K562 (cell line): ENCODE measurements at regions not wholly inside any gene's neighbourhood (a gene's known extent, or its start where the extent isn't known, plus 50 kb on each side); places are given as distances from the start of the nearest gene placed in this dataset.
"Not testable (repeated sequence)": the region's sequence is repeated elsewhere in the genome, so short reads cannot be mapped to it uniquely, and the experiment has no call there.

Source experiments
- ATAC-seq: fragments of 200-7000 bp; cut with Tn5 transposase; 3 replicates; pipeline ENCODE4 v1.9.1; 2020; ENCODE audit warnings: moderate library complexity
- BruUV-seq: library from RNA; stranded (reverse); fragments of 400-500 nt; replicated peaks from 2 replicates; lab custom pipeline; 2021; lab: Mats Ljungman, UMichigan
- CTCF ChIA-PET: fragments of 300-600 bp; formaldehyde crosslinking; extraction: SDS; loops from one replicate; lab custom pipeline; 2021; ENCODE audit warnings: low intra/inter-chr PET ratio; lab: Yijun Ruan, JAX
- POLR2A ChIA-PET: fragments of 300-600, 350-650 bp; sonication (Branson Sonifier 250); formaldehyde crosslinking; extraction: SDS; loops from one replicate; lab custom pipeline; 2021; ENCODE audit warnings: antibody characterized with exemption, inconsistent platforms; lab: Yijun Ruan, JAX
- DNase-seq, 4 experiments: peaks; one replicate each; pipeline versions ENCODE4 v3.0.0 to v3.0.0-alpha.2; 2011 to 2018; ENCODE audit warnings: low spot score in 3 of 4, mixed read lengths in 3 of 4; ENCODE audit errors: extremely low read depth in 1 of 4
- FAIRE-seq: peaks from 2 replicates; lab custom pipeline; 2011; peaks lifted over from hg19 to GRCh38; lab: Jason Lieb, UNC
- H2AFZ ChIP-seq: 2 replicates; pipeline ENCODE4 v1.6.0; 2011; ENCODE audit warnings: low read depth, low read length, control low read depth, inconsistent platforms
- H3K27ac ChIP-seq: fragments of 200-600 bp; 3 replicates; pipeline ENCODE4 v1.8.0; 2011; ENCODE audit warnings: low read depth, mild to moderate bottlenecking, control low read depth, inconsistent platforms, low read length, moderate library complexity, mixed read lengths; ENCODE audit errors: extremely low read depth
- H3K27me3 ChIP-seq, 2 experiments: fragments of 300-600 bp in 1 of 2; 2 replicates in 1 of 2; 3 replicates in 1 of 2; pipeline versions ENCODE4 v1.6.0 to v1.8.0; 2011; ENCODE audit warnings: inconsistent platforms in 2 of 2, low read length in 2 of 2, mild to moderate bottlenecking in 1 of 2, mixed read lengths in 1 of 2, moderate library complexity in 1 of 2; ENCODE audit not compliant: control insufficient read depth in 2 of 2, insufficient read depth in 2 of 2
- H3K36me3 ChIP-seq: fragments of 300-600 bp; 3 replicates; pipeline ENCODE4 v1.8.0; 2011; ENCODE audit warnings: mild to moderate bottlenecking, low read length, inconsistent platforms; ENCODE audit not compliant: control insufficient read depth, insufficient read depth
- H3K4me1 ChIP-seq, 2 experiments: fragments of 200-600 bp in 1 of 2; replicated peaks in 1 of 2; 2 replicates in 1 of 2; 3 replicates in 1 of 2; pipeline versions ENCODE4 v1.5.1 to v1.8.0; 2011; ENCODE audit warnings: inconsistent platforms in 2 of 2, low read length in 2 of 2, mild to moderate bottlenecking in 1 of 2, mixed read lengths in 1 of 2, moderate library complexity in 1 of 2; ENCODE audit not compliant: control insufficient read depth in 2 of 2, insufficient read depth in 2 of 2
- H3K4me2 ChIP-seq: 2 replicates; pipeline ENCODE4 v1.6.1; 2011; ENCODE audit warnings: low read length, control low read depth, inconsistent platforms, mixed read lengths; ENCODE audit not compliant: insufficient read depth
- H3K4me3 ChIP-seq: fragments of 200-600 bp; sonication (generic), shearing (Covaris generic); 2 replicates; pipeline ENCODE4 v1.5.1; 2016; ENCODE audit warnings: control low read depth, inconsistent platforms
- H3K79me2 ChIP-seq: fragments of 200-600 bp; 3 replicates; pipeline ENCODE4 v1.8.0; 2011; ENCODE audit warnings: low read length, inconsistent platforms; ENCODE audit not compliant: control insufficient read depth, insufficient read depth
- H3K9ac ChIP-seq, 2 experiments: 2 replicates each; pipeline versions ENCODE4 v1.6.0 to v1.6.1; 2011; ENCODE audit warnings: low read depth in 2 of 2, low read length in 2 of 2, control low read depth in 1 of 2, inconsistent platforms in 1 of 2, mild to moderate bottlenecking in 1 of 2, mixed read lengths in 1 of 2; ENCODE audit not compliant: insufficient read depth in 1 of 2
- H3K9me1 ChIP-seq: one replicate; pipeline ENCODE4 v1.6.0; 2011; ENCODE audit warnings: inconsistent platforms, mild to moderate bottlenecking, low read length, moderate library complexity; ENCODE audit not compliant: control insufficient read depth, insufficient read depth
- H3K9me3 ChIP-seq: replicated peaks from 2 replicates; pipeline ENCODE4 v1.5.1; 2011; ENCODE audit warnings: low read depth, low read length, inconsistent platforms; ENCODE audit not compliant: control insufficient read depth, insufficient read depth
- H4K20me1 ChIP-seq: replicated peaks from 2 replicates; pipeline ENCODE4 v1.6.1; 2011; ENCODE audit warnings: low read length, inconsistent platforms, mixed read lengths; ENCODE audit not compliant: control insufficient read depth, insufficient read depth
- ATF4 ChIP-seq: fragments of 450-650 bp; formaldehyde crosslinking; IDR thresholded peaks from 2 replicates; pipeline ENCODE4 v1.4.0; 2022; ENCODE audit warnings: mild to moderate bottlenecking, moderate library complexity
- FOXM1 ChIP-seq, 2 experiments: fragments of 450-650 bp in 1 of 2; sonication (generic) in 1 of 2; formaldehyde crosslinking in 1 of 2; IDR thresholded peaks; 2 replicates each; pipeline versions ENCODE4 v1.6.1 to v1.9.0; 2017 to 2022; ENCODE audit warnings: low read depth in 2 of 2, mild to moderate bottlenecking in 2 of 2, missing genetic modification reagents in 1 of 2, moderate library complexity in 1 of 2
- HNRNPLL ChIP-seq: fragments of 200-400 bp; formaldehyde crosslinking; IDR thresholded peaks from 2 replicates; pipeline ENCODE4 v1.6.1; 2017; ENCODE audit warnings: low read length, low read depth, mild to moderate bottlenecking; ENCODE audit not compliant: poor library complexity, severe bottlenecking
- MAFK ChIP-seq: IDR thresholded peaks from 2 replicates; pipeline ENCODE4 v1.6.1; 2011; ENCODE audit warnings: low read length, improper control_type of control experiment
- PHF8 ChIP-seq: fragments of 200-600 bp; sonication (generic); IDR thresholded peaks from 2 replicates; pipeline ENCODE4 v1.6.1; 2012; ENCODE audit warnings: mixed run types, mild to moderate bottlenecking, inconsistent platforms, low read length, moderate library complexity, borderline replicate concordance
- SIN3B ChIP-seq: fragments of 450-650 bp; IDR thresholded peaks from 2 replicates; pipeline ENCODE4 v1.6.1; 2017; ENCODE audit warnings: low read depth, mild to moderate bottlenecking, moderate library complexity
- SRF ChIP-seq, 2 experiments: fragments of 250-450, 450-650 bp in 1 of 2; sonication (Bioruptor Pico) in 1 of 2; sonication (generic) in 1 of 2; formaldehyde crosslinking; IDR thresholded peaks; 2 replicates each; pipeline versions ENCODE4 v1.5.0 to v1.5.1; 2020 to 2022; ENCODE audit warnings: mild to moderate bottlenecking in 1 of 2, missing genetic modification reagents in 1 of 2
- YBX1 ChIP-seq: fragments of 450-650 bp; IDR thresholded peaks from 2 replicates; pipeline ENCODE4 v1.7.1; 2016; ENCODE audit warnings: mild to moderate bottlenecking
- ZNF140 ChIP-seq: fragments of 250-450 bp; sonication (Bioruptor Pico); IDR thresholded peaks from 2 replicates; pipeline ENCODE4 v1.8.0; 2021; ENCODE audit warnings: moderate library complexity, mild to moderate bottlenecking, inconsistent platforms
- ZNF174 ChIP-seq: fragments of 250-450 bp; sonication (Bioruptor Pico); IDR thresholded peaks from 2 replicates; pipeline ENCODE4 v1.4.0; 2020; ENCODE audit warnings: mild to moderate bottlenecking
- ZNF668 ChIP-seq: fragments of 250-450 bp; sonication (Bioruptor Pico); IDR thresholded peaks from 2 replicates; pipeline ENCODE4 v1.8.0; 2022; ENCODE audit warnings: mild to moderate bottlenecking, inconsistent platforms
- WGBS: fragments of 100-300 bp; shearing (Covaris generic); methylation state at CpG from one replicate; pipeline ENCODE4 v1.1.6; 2016; ENCODE audit warnings: low coverage, mixed read lengths; ENCODE audit not compliant: insufficient coverage; ENCODE audit errors: missing lambda C conversion rate; 5-methylcytosine and 5-hydroxymethylcytosine counted together
- in situ Hi-C: fragments of 300-500 bp; cut with MboI; formaldehyde crosslinking; loops from 4 replicates; pipeline ENCODE4 v1.15.0; 2018; ENCODE audit warnings: inconsistent platforms, mixed read lengths
- intact Hi-C: fragments of 100-400 bp; cut with micrococcal nuclease; formaldehyde crosslinking; loops from 2 replicates; pipeline ENCODE4 v1.14.2; 2022

GRCh38 chr13:64686536-64686935 lies 2543.6 kb downstream of the PCDH9 start:
- in situ Hi-C loops, POLR2A ChIA-PET, H3K79me2 ChIP-seq, H2AFZ ChIP-seq, H3K4me1 ChIP-seq, H3K36me3 ChIP-seq, H3K9me1 ChIP-seq, ATAC-seq, H3K4me3 ChIP-seq, DNase-seq, H3K9me3 ChIP-seq, H3K27ac ChIP-seq, CTCF ChIA-PET, BruUV-seq, intact Hi-C loops, H4K20me1 ChIP-seq, H3K9ac ChIP-seq, FAIRE-seq, H3K27me3 ChIP-seq, H3K4me2 ChIP-seq: not testable (repeated sequence)
- WGBS: 4% methylated on average over 2 of the region's 4 CpGs

- ChIA-PET CTCF (no interaction called here), POLR2A (no interaction called here)
- no peaks in the 10 kb centered on the region for H3K27me3 ChIP-seq
- H3K4me1 ChIP-seq: no peaks in the 10 kb centered on the region
- in situ Hi-C loops (no loop called here), intact Hi-C loops (no loop called here)
- no TSS peak for BruUV-seq
- no peak overlapping the region for H3K27ac ChIP-seq
- FAIRE-seq: no peak
- H3K9ac ChIP-seq: no peak overlapping the region
- H3K36me3 ChIP-seq: no peaks in the 10 kb centered on the region
- DNase-seq: no peak
- H3K9me1 ChIP-seq: no peaks in the 10 kb centered on the region
- no peak overlapping the region for H2AFZ ChIP-seq
- no peaks in the 10 kb centered on the region for H4K20me1 ChIP-seq
- no peak overlapping the region for H3K4me3 ChIP-seq
- 4% methylated on average over 7 of the region's 7 CpGs for WGBS
- TF ChIP-seq MAFK (no peak), YBX1 (no peak), FOXM1 (IDR thresholded peaks at IDR 0.05; ENCODE audit: low read depth) (no peak), FOXM1 (CRISPR knock-in tag; IDR thresholded peaks at IDR 0.05; ENCODE audit: low read depth) (no peak), HNRNPLL (no peak), PHF8 (no peak), SRF (CRISPR knock-in tag; IDR thresholded peaks at IDR 0.05) (no peak), ZNF174 (CRISPR knock-in tag) (no peak), ZNF140 (CRISPR knock-in tag) (no peak), SIN3B (no peak), ATF4 (CRISPR knock-in tag) (no peak), ZNF668 (no peak)
- H3K9me3 ChIP-seq: no peaks in the 10 kb centered on the region
- H3K4me2 ChIP-seq: no peak overlapping the region
- H3K79me2 ChIP-seq: no peaks in the 10 kb centered on the region
- ATAC-seq: no peak
These were observed 2545.3 kb downstream of the PCDH9 start for GRCh38 chr13:64684685-64685431.
